Right renal cortex interstitium (tissue), 3 donors: ENCODE measurements at regions not wholly inside any gene's neighbourhood (a gene's known extent, or its start where the extent isn't known, plus 50 kb on each side); places are given as distances from the start of the nearest gene placed in this dataset.
A peak's percentile ranks its signal among the peaks of the same experiment; 100 is the strongest.
"Not testable (repeated sequence)": the region's sequence is repeated elsewhere in the genome, so short reads cannot be mapped to it uniquely, and the experiment has no call there.

ENCODE experiments used
- DNase-seq, 3 donors: peaks; one replicate each; pipeline ENCODE4 v3.0.0-alpha.2; 2013; ENCODE audit warnings: low read depth in 3 of 3, low spot score in 2 of 3

GRCh38 chr13:99796175-99796819 is 175.3 kb downstream of the ZIC5 start:
- peak; percentile 43 to 64 (median 49) for DNase-seq

- DNase-seq: no peak
Observed at GRCh38 chr13:99792079-99792921, 179.3 kb downstream of the ZIC5 start.

- no peak for DNase-seq
Observed at GRCh38 chr13:99782669-99783068, 188.9 kb downstream of the ZIC5 start.

- no peak for DNase-seq
Observed at GRCh38 chr13:99778500-99778899, 193.1 kb downstream of the ZIC5 start.

GRCh38 chr13:99777873-99778272 is 193.7 kb downstream of the ZIC5 start:
- DNase-seq: no peak

GRCh38 chr13:99774644-99775043 is 196.9 kb downstream of the ZIC5 start:
- no peak for DNase-seq

- DNase-seq: no peak
Observed at GRCh38 chr13:99768986-99769385, 202.6 kb downstream of the ZIC5 start.

GRCh38 chr13:99766641-99767045 is 204.9 kb downstream of the ZIC5 start:
- no peak for DNase-seq

- DNase-seq: no peak
Observed at GRCh38 chr13:99765869-99766268, 205.7 kb downstream of the ZIC5 start.

- no peak for DNase-seq
Observed at GRCh38 chr13:99760456-99760855, 211.1 kb downstream of the ZIC5 start.

GRCh38 chr13:99759163-99759552 is 212.4 kb downstream of the ZIC5 start:
- no peak for DNase-seq

GRCh38 chr13:99758460-99759162 is 213.0 kb downstream of the ZIC5 start:
- no peak for DNase-seq

- DNase-seq: no peak
Observed at GRCh38 chr13:99757756-99758459, 213.7 kb downstream of the ZIC5 start.

- DNase-seq: no peak
Observed at GRCh38 chr13:99756281-99756680, 215.3 kb downstream of the ZIC5 start.

- DNase-seq: not testable (repeated sequence)
Observed at GRCh38 chr13:99754750-99755149, 216.8 kb downstream of the ZIC5 start.

- DNase-seq: no peak
Observed at GRCh38 chr13:99752373-99752772, 219.2 kb downstream of the ZIC5 start.

- no peak for DNase-seq
Observed at GRCh38 chr13:99751517-99752199, 219.9 kb downstream of the ZIC5 start.

GRCh38 chr13:99750951-99751350 is 220.6 kb downstream of the ZIC5 start:
- DNase-seq: no peak

GRCh38 chr13:99749271-99750019 is 222.1 kb downstream of the ZIC5 start:
- no peak for DNase-seq

- no peak for DNase-seq
Observed at GRCh38 chr13:99747403-99747710, 224.2 kb downstream of the ZIC5 start.
